HL-60 (cell line): ENCODE measurements at regions not wholly inside any gene's neighbourhood (a gene's known extent, or its start where the extent isn't known, plus 50 kb on each side); places are given as distances from the start of the nearest gene placed in this dataset.

Experiments used
- DNase-seq, 2 experiments: peaks; one replicate each; pipeline ENCODE4 v3.0.0-alpha.2; 2010 to 2020; ENCODE audit warnings: low read depth in 1 of 2, low spot score in 1 of 2
- H3K27ac ChIP-seq: fragments of 250-450 bp; sonication (Bioruptor Pico); replicated peaks from 2 replicates; pipeline ENCODE4 v1.5.1; 2020; ENCODE audit warnings: mild to moderate bottlenecking, moderate library complexity
- H3K27me3 ChIP-seq: fragments of 250-450 bp; sonication (Bioruptor Pico); 2 replicates; pipeline ENCODE4 v1.5.1; 2021; ENCODE audit warnings: mild to moderate bottlenecking, moderate library complexity; ENCODE audit not compliant: insufficient read depth, poor library complexity, severe bottlenecking
- H3K4me3 ChIP-seq: replicated peaks from 2 replicates; pipeline ENCODE4 v1.5.1; 2011; ENCODE audit warnings: mild to moderate bottlenecking, control low read depth, low read length; ENCODE audit not compliant: insufficient read depth
- GABPA ChIP-seq: IDR thresholded peaks from 2 replicates; pipeline ENCODE4 v1.6.1; 2012; ENCODE audit warnings: low read depth
- POLR2AphosphoS5 ChIP-seq: IDR thresholded peaks from 2 replicates; pipeline ENCODE4 v1.6.1; 2012; ENCODE audit warnings: low read depth
- SPI1 ChIP-seq: IDR thresholded peaks from 2 replicates; pipeline ENCODE4 v1.6.1; 2012; ENCODE audit warnings: low read depth, mild to moderate bottlenecking, borderline replicate concordance
- TF ChIP-seq, protein P1 (sequence below): IDR thresholded peaks from 2 replicates; pipeline ENCODE4 v1.6.1; 2012; ENCODE audit warnings: low read depth; ENCODE audit not compliant: insufficient replicate concordance
- TF ChIP-seq, protein P2 (sequence below): IDR thresholded peaks from one replicate; pipeline ENCODE4 v1.5.1; 2011; ENCODE audit warnings: low read length, control low read depth, inconsistent platforms; ENCODE audit not compliant: insufficient read depth

DNA sequence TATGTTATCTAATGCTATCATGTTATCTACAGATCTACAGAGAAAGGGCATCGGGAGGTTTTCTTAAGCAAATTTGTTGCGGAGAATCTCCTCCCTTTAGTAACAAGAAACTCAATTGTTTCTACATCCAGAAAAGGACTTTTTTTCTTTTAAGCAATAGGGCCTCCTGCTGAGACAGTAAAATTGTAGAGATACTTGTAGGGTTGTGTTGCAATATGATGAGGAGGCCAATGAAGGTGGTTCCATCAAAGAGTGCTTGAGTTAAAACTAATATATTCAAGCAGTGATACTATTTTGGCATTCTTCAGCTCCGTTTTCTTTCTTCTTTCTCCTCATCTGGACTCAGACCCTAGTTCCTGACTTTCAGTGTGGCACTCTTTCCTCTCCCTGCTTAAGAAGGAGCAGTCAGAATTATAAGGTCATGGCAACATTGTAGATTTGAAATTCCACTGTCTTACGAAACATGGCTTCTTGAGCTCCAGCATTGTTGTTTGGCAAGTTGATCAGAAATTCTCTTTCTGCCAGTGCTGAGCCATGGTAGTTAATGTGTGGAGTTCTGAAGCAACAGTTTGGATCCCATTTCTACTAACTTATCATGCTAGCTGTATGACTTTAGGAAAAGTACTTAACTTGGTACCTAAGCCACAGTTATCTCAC, 202.0 kb upstream of the SLC14A2 start:
- H3K27ac ChIP-seq: no peak overlapping the region
- H3K4me3 ChIP-seq: no peak overlapping the region
- H3K27me3 ChIP-seq: peaks cover 7% of the 10 kb centered on the region
- TF ChIP-seq POLR2AphosphoS5 (no peak), SPI1 (no peak)
- TF ChIP-seq, protein P1, sequence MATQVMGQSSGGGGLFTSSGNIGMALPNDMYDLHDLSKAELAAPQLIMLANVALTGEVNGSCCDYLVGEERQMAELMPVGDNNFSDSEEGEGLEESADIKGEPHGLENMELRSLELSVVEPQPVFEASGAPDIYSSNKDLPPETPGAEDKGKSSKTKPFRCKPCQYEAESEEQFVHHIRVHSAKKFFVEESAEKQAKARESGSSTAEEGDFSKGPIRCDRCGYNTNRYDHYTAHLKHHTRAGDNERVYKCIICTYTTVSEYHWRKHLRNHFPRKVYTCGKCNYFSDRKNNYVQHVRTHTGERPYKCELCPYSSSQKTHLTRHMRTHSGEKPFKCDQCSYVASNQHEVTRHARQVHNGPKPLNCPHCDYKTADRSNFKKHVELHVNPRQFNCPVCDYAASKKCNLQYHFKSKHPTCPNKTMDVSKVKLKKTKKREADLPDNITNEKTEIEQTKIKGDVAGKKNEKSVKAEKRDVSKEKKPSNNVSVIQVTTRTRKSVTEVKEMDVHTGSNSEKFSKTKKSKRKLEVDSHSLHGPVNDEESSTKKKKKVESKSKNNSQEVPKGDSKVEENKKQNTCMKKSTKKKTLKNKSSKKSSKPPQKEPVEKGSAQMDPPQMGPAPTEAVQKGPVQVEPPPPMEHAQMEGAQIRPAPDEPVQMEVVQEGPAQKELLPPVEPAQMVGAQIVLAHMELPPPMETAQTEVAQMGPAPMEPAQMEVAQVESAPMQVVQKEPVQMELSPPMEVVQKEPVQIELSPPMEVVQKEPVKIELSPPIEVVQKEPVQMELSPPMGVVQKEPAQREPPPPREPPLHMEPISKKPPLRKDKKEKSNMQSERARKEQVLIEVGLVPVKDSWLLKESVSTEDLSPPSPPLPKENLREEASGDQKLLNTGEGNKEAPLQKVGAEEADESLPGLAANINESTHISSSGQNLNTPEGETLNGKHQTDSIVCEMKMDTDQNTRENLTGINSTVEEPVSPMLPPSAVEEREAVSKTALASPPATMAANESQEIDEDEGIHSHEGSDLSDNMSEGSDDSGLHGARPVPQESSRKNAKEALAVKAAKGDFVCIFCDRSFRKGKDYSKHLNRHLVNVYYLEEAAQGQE: no peak
- TF ChIP-seq, protein P2, sequence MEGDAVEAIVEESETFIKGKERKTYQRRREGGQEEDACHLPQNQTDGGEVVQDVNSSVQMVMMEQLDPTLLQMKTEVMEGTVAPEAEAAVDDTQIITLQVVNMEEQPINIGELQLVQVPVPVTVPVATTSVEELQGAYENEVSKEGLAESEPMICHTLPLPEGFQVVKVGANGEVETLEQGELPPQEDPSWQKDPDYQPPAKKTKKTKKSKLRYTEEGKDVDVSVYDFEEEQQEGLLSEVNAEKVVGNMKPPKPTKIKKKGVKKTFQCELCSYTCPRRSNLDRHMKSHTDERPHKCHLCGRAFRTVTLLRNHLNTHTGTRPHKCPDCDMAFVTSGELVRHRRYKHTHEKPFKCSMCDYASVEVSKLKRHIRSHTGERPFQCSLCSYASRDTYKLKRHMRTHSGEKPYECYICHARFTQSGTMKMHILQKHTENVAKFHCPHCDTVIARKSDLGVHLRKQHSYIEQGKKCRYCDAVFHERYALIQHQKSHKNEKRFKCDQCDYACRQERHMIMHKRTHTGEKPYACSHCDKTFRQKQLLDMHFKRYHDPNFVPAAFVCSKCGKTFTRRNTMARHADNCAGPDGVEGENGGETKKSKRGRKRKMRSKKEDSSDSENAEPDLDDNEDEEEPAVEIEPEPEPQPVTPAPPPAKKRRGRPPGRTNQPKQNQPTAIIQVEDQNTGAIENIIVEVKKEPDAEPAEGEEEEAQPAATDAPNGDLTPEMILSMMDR: no peak
- DNase-seq: no peak

DNA sequence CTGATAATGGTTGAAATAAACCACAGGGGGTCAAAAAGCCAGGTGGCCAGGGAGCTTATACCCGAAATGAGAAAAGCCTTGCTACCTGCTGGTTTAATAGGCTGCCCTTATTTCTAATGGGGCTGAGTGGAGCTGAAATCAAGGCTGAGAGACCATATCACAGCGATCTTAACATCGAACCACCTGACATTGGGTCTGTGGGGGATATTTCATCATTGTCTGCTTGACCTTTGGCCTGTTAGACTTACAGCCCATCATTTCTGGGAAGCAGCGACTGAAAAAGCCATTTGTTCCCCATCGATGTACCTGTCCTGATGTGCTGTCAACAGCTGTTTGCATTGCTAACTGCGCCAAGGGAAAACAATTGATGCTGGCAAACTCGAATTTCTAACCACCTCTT, 199.7 kb upstream of the SLC14A2 start:
- Histone ChIP-seq H3K4me3 (no peak overlapping the region), H3K27ac (no peak overlapping the region), H3K27me3 (peaks cover 7% of the 10 kb centered on the region)
- no peak for DNase-seq
- TF ChIP-seq GABPA (no peak), POLR2AphosphoS5 (no peak), SPI1 (no peak)
- TF ChIP-seq, protein P2: no peak
- TF ChIP-seq, protein P1: no peak

DNA sequence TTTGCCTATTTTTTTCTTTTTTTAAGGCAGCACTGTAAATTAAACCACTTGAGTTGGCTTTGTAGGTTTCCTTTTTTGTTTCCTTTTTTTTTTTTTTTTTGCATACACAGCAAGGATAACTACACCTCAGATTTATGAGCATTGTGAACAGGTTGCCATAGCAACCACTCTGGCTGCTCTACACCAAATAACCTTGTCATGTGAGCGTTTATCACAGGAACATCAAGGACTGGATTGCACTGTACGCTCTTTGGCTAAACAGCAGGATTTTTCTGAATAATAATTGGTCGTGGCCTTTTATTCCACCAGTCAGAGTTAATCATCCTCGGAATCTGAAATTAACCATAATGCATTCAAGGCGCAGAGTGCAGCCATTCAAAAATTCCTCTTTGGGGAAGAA, 199.1 kb upstream of the SLC14A2 start:
- Histone ChIP-seq H3K4me3 (no peak overlapping the region), H3K27me3 (peaks cover 3% of the 10 kb centered on the region), H3K27ac (no peak overlapping the region)
- DNase-seq: no peak
- TF ChIP-seq, protein P2: no peak
- TF ChIP-seq GABPA (no peak), POLR2AphosphoS5 (no peak), SPI1 (no peak)
- TF ChIP-seq, protein P1: no peak
